Nephron (organoid): ENCODE measurements at regions not wholly inside any gene's neighbourhood (a gene's known extent, or its start where the extent isn't known, plus 50 kb on each side); places are given as distances from the start of the nearest gene placed in this dataset.

Source experiments
- H3K27ac Mint-ChIP-seq, 3 experiments: 2 replicates each; pipeline ENCODE4 v1.8.0; 2020; ENCODE audit warnings: mixed read lengths in 3 of 3, mild to moderate bottlenecking in 2 of 3, moderate library complexity in 1 of 3
- H3K27me3 Mint-ChIP-seq: 2 replicates; pipeline ENCODE4 v1.8.0; 2021; ENCODE audit warnings: low read depth, mild to moderate bottlenecking, moderate library complexity, mixed read lengths
- H3K36me3 Mint-ChIP-seq: 2 replicates; pipeline ENCODE4 v1.8.0; 2020; ENCODE audit warnings: low read depth, mixed read lengths
- H3K4me1 Mint-ChIP-seq: 2 replicates; pipeline ENCODE4 v1.8.0; 2020; ENCODE audit warnings: mixed read lengths
- H3K4me3 Mint-ChIP-seq, 3 experiments: 2 replicates each; pipeline ENCODE4 v1.8.0; 2020; ENCODE audit warnings: mild to moderate bottlenecking in 3 of 3, mixed read lengths in 3 of 3, moderate library complexity in 2 of 3
- H3K9me3 Mint-ChIP-seq: 2 replicates; pipeline ENCODE4 v1.8.0; 2020; ENCODE audit warnings: mixed read lengths
- TF ChIP-seq, protein P1 (sequence below), 3 experiments: fragments of 200-600 bp; sonication (generic); IDR thresholded peaks; one replicate each; pipeline ENCODE4 v1.5.0; 2021; ENCODE audit warnings: antibody characterized with exemption in 3 of 3; ENCODE audit not compliant: unreplicated experiment in 3 of 3

DNA sequence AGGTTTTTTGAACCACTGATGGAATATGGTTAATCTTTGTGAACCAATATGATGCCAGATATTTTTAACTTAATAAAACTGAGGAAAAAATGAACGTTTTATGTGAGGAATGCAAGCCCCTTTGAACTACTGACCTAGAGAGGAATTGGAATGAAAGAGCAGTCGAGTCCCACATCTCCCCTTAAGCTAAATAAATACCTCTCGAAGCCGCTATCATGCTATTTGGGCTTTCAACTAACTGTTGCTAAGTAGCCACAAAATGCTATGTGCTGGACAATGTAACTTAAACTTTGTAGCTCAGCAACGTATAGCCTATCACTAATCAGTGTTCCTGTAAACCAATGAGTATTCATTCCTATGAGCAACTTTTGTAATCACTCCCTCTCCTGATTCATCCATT lies 1037.2 kb downstream of the SQOR start:
- Mint-ChIP-seq H3K9me3 (no peaks in the 10 kb centered on the region), H3K27me3 (no peaks in the 10 kb centered on the region), H3K4me3 (no peak overlapping the region), H3K4me1 (peaks cover 11% of the 10 kb centered on the region), H3K27ac (peak overlapping the region in 1 of 3 experiments; percentile 15), H3K36me3 (no peaks in the 10 kb centered on the region)
- TF ChIP-seq, protein P1, sequence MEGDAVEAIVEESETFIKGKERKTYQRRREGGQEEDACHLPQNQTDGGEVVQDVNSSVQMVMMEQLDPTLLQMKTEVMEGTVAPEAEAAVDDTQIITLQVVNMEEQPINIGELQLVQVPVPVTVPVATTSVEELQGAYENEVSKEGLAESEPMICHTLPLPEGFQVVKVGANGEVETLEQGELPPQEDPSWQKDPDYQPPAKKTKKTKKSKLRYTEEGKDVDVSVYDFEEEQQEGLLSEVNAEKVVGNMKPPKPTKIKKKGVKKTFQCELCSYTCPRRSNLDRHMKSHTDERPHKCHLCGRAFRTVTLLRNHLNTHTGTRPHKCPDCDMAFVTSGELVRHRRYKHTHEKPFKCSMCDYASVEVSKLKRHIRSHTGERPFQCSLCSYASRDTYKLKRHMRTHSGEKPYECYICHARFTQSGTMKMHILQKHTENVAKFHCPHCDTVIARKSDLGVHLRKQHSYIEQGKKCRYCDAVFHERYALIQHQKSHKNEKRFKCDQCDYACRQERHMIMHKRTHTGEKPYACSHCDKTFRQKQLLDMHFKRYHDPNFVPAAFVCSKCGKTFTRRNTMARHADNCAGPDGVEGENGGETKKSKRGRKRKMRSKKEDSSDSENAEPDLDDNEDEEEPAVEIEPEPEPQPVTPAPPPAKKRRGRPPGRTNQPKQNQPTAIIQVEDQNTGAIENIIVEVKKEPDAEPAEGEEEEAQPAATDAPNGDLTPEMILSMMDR (IDR thresholded peaks at IDR 0.05; ENCODE audit: unreplicated experiment in 3 of 3), result no peak

- Mint-ChIP-seq H3K9me3 (no peaks in the 10 kb centered on the region), H3K4me1 (peaks cover 6% of the 10 kb centered on the region), H3K27ac (no peak overlapping the region), H3K27me3 (no peaks in the 10 kb centered on the region), H3K4me3 (no peak overlapping the region), H3K36me3 (no peaks in the 10 kb centered on the region)
- TF ChIP-seq, protein P1 (IDR thresholded peaks at IDR 0.05; ENCODE audit: unreplicated experiment in 3 of 3), result no peak
These were observed 1040.8 kb upstream of the SEMA6D start for GRCh38 chr15:46676233-46677206.

- Mint-ChIP-seq H3K27ac (no peak overlapping the region), H3K4me1 (peaks cover 7% of the 10 kb centered on the region), H3K9me3 (no peaks in the 10 kb centered on the region), H3K36me3 (no peaks in the 10 kb centered on the region), H3K4me3 (no peak overlapping the region), H3K27me3 (no peaks in the 10 kb centered on the region)
- TF ChIP-seq, protein P1 (IDR thresholded peaks at IDR 0.05; ENCODE audit: unreplicated experiment in 3 of 3), result no peak
These were observed 1039.8 kb upstream of the SEMA6D start for GRCh38 chr15:46677491-46677890.

DNA sequence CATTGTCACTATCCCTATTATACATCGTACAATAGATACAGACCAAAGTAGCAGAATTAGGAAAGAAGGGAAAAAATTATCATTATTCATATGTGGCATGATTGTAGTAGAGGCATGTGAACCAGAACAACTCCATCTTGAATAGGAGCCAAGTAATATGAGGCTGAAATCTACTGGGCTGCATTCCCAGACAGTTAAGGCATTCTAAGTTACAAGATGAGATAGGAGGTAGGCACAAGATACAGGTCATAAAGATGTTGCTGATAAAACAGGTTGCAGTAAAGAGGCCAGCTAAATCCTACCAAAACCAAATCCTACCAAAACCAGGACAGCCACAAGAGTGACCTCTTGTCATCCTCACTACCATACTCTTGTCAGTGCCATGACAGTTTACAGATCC lies 1035.4 kb upstream of the SEMA6D start:
- no peaks in the 10 kb centered on the region for H3K27me3 Mint-ChIP-seq
- peaks cover 7% of the 10 kb centered on the region for H3K4me1 Mint-ChIP-seq
- H3K27ac Mint-ChIP-seq, result peak overlapping the region in 1 of 3 experiments; percentile 25
- no peaks in the 10 kb centered on the region for H3K9me3 Mint-ChIP-seq
- TF ChIP-seq, protein P1 (IDR thresholded peaks at IDR 0.05; ENCODE audit: unreplicated experiment in 3 of 3), result no peak
- no peak overlapping the region for H3K4me3 Mint-ChIP-seq
- H3K36me3 Mint-ChIP-seq, result no peaks in the 10 kb centered on the region

DNA sequence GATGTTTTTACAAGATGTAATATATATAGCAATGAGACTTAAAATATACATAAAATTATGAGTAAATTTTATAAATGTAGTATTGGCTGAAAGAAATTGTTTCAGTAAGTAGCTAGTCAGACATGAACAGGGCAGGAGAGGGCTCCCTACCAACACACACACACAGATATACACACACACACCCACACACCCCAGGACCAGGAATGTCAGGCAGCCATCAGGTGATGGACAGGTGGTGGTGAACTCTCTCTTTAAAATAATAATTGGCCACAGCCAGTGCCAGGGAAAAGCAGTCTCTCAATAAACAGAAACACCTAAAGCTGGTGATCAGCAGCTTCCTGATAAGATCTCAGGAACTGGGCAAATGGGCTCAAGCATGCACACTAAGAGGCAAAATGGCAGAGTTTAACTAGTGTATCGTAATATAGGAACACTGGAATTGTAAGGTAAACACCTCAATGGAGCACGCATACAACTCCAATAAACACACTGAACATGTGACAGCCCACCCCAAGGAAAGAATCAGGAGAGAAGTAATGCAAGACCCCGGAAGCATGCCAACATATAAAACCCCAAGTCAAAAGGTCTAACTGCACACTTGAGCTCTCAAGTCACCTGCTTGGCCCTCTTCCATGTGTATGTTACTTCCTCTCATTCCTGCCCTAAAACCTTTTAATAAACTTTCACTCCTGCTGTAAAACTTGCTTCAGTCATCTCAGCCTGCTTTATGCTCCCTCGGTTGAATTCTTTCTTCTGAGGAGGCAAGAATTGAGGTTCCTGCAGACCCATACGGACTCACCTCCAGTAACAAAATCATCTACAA lies 1034.1 kb upstream of the SEMA6D start:
- no peak overlapping the region for H3K27ac Mint-ChIP-seq
- TF ChIP-seq, protein P1 (IDR thresholded peaks at IDR 0.05; ENCODE audit: unreplicated experiment in 3 of 3), result no peak
- no peak overlapping the region for H3K4me3 Mint-ChIP-seq
- H3K36me3 Mint-ChIP-seq, result no peaks in the 10 kb centered on the region
- H3K4me1 Mint-ChIP-seq, result peaks cover 7% of the 10 kb centered on the region
- H3K9me3 Mint-ChIP-seq, result no peaks in the 10 kb centered on the region
- no peaks in the 10 kb centered on the region for H3K27me3 Mint-ChIP-seq
